Stimulated activated CD4-positive, alpha-beta T cell treated with anti-CD3 and anti-CD28 coated beads, Interleukin-4, amount 100 ng/mL, for 4 hours (primary cell): ENCODE measurements at regions not wholly inside any gene's neighbourhood (a gene's known extent, or its start where the extent isn't known, plus 50 kb on each side); places are given as distances from the start of the nearest gene placed in this dataset.

ENCODE experiments used
- DNase-seq, 2 experiments: peaks; one replicate each; pipeline ENCODE4 v3.0.0-alpha.2; 2020

- DNase-seq, result no peak
These were observed 188.8 kb downstream of the EN1 start for GRCh38 chr2:118658596-118659198.

GRCh38 chr2:118657466-118657865 lies 190.0 kb downstream of the EN1 start:
- DNase-seq, result no peak

- DNase-seq, result no peak
These were observed 192.5 kb downstream of the EN1 start for GRCh38 chr2:118654945-118655344.

GRCh38 chr2:118650327-118650726 lies 197.1 kb downstream of the EN1 start:
- DNase-seq, result no peak

- no peak for DNase-seq
These were observed 201.6 kb downstream of the EN1 start for GRCh38 chr2:118645876-118646275.

- DNase-seq, result no peak
These were observed 203.3 kb downstream of the EN1 start for GRCh38 chr2:118644190-118644589.

- DNase-seq, result no peak
These were observed 204.2 kb downstream of the EN1 start for GRCh38 chr2:118643294-118643693.

GRCh38 chr2:118642501-118642900 lies 204.9 kb downstream of the EN1 start:
- no peak for DNase-seq

GRCh38 chr2:118641711-118642110 lies 205.7 kb downstream of the EN1 start:
- no peak for DNase-seq

GRCh38 chr2:118639371-118639770 lies 208.1 kb downstream of the EN1 start:
- no peak for DNase-seq

- no peak for DNase-seq
These were observed 209.0 kb downstream of the EN1 start for GRCh38 chr2:118638453-118638852.

GRCh38 chr2:118635891-118636290 lies 211.6 kb downstream of the EN1 start:
- DNase-seq, result no peak

- no peak for DNase-seq
These were observed 212.6 kb downstream of the EN1 start for GRCh38 chr2:118634876-118635275.

GRCh38 chr2:118633371-118634018 lies 214.0 kb downstream of the EN1 start:
- DNase-seq, result no peak

- no peak for DNase-seq
These were observed 214.5 kb downstream of the EN1 start for GRCh38 chr2:118632921-118633320.

GRCh38 chr2:118627156-118627555 lies 220.3 kb downstream of the EN1 start:
- no peak for DNase-seq

GRCh38 chr2:118622913-118623312 lies 224.5 kb downstream of the EN1 start:
- DNase-seq, result no peak

GRCh38 chr2:118622108-118622507 lies 225.3 kb downstream of the EN1 start:
- DNase-seq, result no peak

GRCh38 chr2:118618279-118618678 lies 229.2 kb downstream of the EN1 start:
- no peak for DNase-seq

- DNase-seq, result no peak
These were observed 231.0 kb downstream of the EN1 start for GRCh38 chr2:118616432-118616831.

- DNase-seq, result no peak
These were observed 232.6 kb downstream of the EN1 start for GRCh38 chr2:118614841-118615271.

- no peak for DNase-seq
These were observed 233.7 kb downstream of the EN1 start for GRCh38 chr2:118613737-118614136.

- no peak for DNase-seq
These were observed 235.8 kb downstream of the EN1 start for GRCh38 chr2:118611691-118612090.

GRCh38 chr2:118609138-118609537 lies 238.3 kb downstream of the EN1 start:
- DNase-seq, result no peak

- no peak for DNase-seq
These were observed 239.8 kb downstream of the EN1 start for GRCh38 chr2:118607641-118608040.
